ENCODE measurements at regions not wholly inside any gene's neighbourhood (a gene's known extent, or its start where the extent isn't known, plus 50 kb on each side); places are given as distances from the start of the nearest gene placed in this dataset.

DNA sequence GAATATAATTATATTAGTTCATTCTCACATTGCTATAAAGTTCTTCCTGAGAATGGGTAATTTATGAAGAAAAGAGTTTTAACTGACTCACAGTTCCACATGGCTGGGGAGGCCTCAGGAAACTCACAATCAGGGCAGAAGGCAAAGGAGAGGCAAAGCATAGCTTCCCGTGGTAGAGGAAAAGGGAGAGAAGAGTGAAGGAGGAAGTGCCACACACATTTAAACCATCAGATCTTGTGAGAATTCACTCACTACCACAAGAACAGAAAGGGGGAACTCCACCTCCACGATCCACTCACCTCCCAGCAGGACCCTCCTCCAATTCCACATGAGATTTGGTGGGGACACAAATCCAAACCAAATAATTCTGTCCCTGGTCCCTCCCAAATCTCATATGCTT is 773.4 kb upstream of the INTU start:
- no peak for TF ChIP-seq POLR2AphosphoS5 (IDR thresholded peaks at IDR 0.05)
- TF ChIP-seq EP300 (IDR thresholded peaks at IDR 0.05) = no peak
